HG03469 (cell line): ENCODE measurements at regions not wholly inside any gene's neighbourhood (a gene's known extent, or its start where the extent isn't known, plus 50 kb on each side); places are given as distances from the start of the nearest gene placed in this dataset.

Experiments
- ATAC-seq: cut with Tn5 transposase; IDR thresholded peaks from one replicate; pipeline ENCODE4 v1.9.1; 2021; ENCODE audit warnings: mild to moderate bottlenecking, moderate library complexity, moderate number of reproducible peaks; ENCODE audit not compliant: unreplicated experiment

DNA sequence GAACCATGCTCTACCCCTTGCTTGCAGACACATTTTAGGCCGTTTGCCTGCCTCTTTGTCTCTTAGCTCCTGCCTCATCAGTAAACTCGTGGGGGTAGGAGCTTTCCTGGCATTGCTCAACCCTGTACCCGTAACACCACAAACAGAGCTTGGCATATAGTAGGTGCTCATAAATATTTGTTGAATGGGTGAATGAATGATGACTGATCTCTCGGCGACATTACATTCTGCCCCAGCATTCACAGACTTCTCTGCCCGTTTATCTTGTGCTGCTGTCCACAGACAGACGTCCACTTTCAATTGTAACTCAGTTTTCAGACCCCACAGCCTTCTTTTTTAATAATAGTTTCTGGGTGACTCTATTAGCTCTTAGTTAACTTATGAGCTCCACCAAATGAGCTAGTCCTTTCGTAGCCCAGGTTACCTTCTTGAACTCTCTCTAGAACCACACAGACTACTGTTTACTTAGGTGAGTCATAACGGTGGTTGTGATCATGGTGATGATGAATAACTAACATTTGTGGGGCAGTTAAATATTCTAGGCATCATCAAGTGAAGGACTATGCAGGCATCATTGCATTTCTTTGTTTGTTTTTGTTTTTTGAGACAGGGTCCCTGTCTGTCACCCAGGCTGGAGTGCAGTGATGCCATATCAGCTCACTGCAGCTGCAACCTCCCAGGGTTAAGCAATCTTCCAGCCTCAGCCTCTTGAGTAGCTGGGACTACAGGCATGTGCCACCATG is 188.4 kb downstream of the ADAMTS15 start:
- no peak for ATAC-seq

DNA sequence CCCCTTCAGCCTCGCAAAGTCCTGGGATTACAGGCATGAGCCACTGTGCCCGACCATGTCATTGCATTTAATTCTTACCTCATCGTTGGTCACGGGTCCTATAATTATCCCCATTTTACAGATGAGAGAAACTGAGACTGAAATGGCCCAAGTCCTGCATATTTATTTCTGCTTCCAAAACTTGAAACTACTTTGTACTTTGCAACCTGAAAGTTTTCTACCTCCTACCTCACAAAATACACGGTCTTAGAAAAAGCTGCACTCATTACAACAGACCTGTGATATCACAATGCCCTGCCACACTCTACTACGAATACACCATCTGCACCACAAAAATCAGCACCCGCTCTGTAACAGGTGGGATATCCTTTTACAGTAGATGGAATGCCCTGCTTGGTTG is 189.1 kb downstream of the ADAMTS15 start:
- no peak for ATAC-seq

GRCh38 chr11:130638033-130638432 is 189.6 kb downstream of the ADAMTS15 start:
- no peak for ATAC-seq

- ATAC-seq = no peak
Observed at GRCh38 chr11:130638624-130639023, 190.2 kb downstream of the ADAMTS15 start.

- ATAC-seq = no peak
Observed at GRCh38 chr11:130639369-130639768, 190.9 kb downstream of the ADAMTS15 start.

DNA sequence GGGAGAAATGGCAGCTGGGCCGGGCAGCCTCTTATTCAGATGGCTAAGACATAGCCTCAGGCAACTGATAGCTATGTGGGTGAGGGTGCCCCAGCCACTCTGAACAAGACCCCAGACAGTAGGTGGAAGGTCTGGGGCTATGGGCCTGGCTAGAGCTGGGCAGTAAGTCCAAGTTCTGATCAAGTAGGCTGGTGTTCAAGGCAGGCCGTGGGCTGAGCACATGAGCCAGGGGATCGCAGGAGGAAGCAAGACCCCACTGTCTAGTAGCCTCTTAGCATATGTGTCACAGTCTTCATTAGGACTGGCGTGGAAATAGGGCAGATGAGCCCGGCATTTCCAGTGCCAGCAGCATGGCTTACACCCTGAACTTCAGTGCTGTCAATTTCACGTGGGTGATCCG is 192.1 kb downstream of the ADAMTS15 start:
- no peak for ATAC-seq

DNA sequence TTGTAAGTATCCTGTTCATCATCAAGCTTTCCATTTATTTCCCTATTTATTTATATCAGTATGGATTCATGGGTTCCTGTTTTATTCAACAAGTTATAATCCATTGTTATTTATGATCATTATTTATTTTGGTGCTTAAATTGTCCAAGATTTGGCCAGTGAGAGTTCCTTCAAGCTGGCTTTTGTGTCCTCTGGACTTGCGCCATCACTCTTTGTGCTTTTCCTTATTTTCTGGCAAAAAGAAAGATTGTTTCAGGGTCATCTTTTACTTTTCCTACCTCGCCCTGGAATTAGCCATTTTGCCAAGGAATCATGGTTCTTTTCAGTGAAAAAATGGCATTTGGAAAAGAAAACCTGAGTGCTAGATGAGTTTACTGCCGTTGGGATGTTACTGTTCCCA is 193.4 kb downstream of the ADAMTS15 start:
- ATAC-seq = no peak

GRCh38 chr11:130642994-130643393 is 194.5 kb downstream of the ADAMTS15 start:
- no peak for ATAC-seq

DNA sequence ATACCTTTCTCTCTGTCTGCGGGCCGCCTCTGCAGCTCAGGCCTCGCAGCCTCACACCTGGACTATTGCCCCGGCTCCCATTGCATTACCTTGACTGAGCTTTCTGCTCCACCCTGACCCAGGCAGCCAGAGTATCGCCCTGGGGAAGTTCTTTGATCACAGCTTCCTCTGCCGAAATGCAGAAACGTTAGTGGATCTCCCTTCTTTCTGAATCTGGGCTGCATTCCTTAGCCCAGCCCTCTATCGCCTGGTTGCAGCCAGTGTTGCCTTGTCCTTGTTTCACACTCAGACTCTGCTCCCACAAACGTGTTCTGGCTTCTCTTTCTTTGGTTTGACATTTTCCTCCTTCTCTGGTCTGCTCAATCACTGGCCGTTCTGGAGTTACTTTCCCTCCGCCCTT is 195.7 kb downstream of the ADAMTS15 start:
- ATAC-seq = no peak

DNA sequence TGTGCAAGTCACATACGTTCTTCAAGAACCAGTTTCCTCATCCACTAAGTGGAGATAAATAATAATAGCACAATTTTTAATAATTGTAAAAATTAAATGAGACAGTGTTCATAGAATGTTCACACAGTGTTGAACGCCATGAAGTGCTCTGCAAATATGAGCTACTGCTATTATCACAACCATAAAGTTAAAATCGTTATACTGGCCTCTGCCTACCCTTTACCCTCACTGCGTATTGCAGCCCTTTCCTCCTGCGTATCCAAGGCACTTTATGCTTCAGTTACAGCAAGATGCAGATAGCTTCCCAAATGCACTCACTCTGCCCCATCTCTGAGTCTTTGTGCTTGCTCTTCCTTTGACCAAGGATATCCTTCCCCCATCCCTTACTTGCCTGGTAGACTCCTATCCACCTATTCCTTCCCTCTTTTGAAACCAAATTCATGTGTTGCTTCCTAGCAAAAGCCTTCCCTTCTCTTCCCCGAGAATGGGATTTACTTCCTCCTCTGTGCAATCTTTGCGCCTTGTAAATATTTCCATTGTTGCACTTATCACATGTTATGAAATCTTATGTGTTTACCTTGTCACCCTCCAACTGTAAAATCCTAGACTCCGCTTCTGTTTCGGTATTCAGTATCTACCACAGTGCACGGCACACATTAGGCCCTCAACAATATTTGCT is 196.9 kb downstream of the ADAMTS15 start:
- no peak for ATAC-seq

GRCh38 chr11:130645843-130646197 is 197.4 kb downstream of the ADAMTS15 start:
- ATAC-seq = no peak

- ATAC-seq = no peak
Observed at GRCh38 chr11:130646881-130647280, 198.4 kb downstream of the ADAMTS15 start.

- ATAC-seq = no peak
Observed at GRCh38 chr11:130647371-130647770, 198.9 kb downstream of the ADAMTS15 start.

- ATAC-seq = no peak
Observed at GRCh38 chr11:130649801-130650200, 201.4 kb downstream of the ADAMTS15 start.

DNA sequence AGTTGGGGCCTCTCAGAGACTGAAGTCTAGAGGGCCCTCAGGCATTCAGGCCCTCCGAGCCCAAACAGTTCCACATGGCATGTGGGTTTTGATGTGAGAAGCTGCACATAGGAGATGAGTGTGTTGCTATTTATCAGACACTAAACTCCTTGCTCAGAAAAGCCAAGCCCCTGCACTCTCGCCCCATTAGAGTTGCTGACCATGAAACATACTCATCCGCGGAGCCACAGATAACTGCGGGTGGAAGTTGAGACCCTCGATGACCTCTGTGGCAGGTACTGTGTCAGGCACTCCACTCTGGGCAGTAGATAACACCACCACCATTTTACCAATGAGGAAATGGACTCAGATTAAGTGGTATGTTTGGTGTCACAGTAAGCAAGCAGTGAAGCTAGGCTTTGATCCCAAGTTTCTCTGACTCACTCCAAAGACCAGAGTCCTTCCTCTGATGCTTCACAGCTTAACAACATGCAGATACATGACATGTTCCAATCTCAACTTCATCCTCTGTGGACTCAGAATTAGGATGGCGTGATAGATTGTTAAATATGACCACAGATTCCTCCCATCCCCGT is 202.1 kb downstream of the ADAMTS15 start:
- ATAC-seq = no peak

GRCh38 chr11:130651066-130651855 is 202.8 kb downstream of the ADAMTS15 start:
- ATAC-seq = no peak

DNA sequence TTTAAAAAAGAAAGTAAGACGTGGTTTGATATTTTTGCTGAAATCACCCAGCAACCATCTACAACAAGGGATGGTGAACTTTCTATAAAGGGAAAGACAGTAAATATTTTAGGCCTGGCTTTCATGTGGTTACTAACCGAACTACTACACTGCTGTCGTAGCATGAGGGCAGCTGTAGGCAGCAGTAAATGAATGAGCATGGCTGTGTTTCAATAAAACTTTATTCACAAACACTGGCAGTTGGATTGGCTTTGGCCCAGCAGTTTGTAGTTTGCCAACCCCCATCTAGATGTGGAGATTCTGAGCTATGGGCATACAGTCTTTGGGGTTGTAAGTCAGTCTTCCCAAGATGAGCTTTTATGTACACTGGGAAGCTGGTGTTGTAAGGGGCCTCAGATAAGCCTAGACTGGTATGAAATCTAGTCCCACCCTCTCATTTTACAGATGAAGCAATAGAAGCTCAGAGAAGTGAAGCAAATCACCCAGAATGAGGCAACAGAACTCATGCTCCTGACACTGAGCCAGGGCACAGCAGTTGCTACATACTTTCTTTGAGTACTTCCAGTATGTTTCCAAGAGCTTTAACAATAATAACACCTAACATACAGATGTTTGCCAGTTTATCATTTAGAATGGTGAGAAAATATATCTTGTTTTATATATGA is 204.4 kb downstream of the ADAMTS15 start:
- no peak for ATAC-seq

GRCh38 chr11:130653838-130654636 is 205.6 kb downstream of the ADAMTS15 start:
- ATAC-seq = no peak

- no peak for ATAC-seq
Observed at GRCh38 chr11:130655300-130655699, 206.9 kb downstream of the ADAMTS15 start.

DNA sequence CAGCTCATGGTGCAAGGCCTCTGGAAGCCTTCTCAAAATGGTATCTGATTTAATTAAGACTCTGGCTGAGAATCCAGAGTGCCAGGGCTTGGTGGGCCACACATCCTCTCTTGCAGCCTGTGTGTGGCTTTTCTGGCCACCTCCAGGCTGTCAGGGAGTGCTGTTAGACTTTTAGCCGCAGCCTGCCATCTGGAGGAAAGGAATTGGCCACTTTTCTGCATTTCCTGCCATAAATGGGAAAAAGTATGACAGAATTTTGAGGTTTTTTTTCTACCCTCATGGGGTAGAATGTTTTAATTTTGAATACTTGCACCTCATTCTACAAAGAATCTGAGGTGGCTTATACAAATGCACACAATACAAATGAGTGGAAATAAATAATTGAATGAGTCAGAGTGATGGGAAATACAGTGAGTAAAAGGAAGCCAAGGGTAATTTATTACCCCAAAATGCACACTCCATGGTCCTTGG is 218.4 kb downstream of the ADAMTS15 start:
- ATAC-seq = no peak
